HG02938 (cell line): ENCODE measurements at regions not wholly inside any gene's neighbourhood (a gene's known extent, or its start where the extent isn't known, plus 50 kb on each side); places are given as distances from the start of the nearest gene placed in this dataset.
"Not testable (repeated sequence)": the region's sequence is repeated elsewhere in the genome, so short reads cannot be mapped to it uniquely, and the experiment has no call there.

ENCODE experiments used
- ATAC-seq: cut with Tn5 transposase; IDR thresholded peaks from one replicate; pipeline ENCODE4 v1.9.1; 2021; ENCODE audit warnings: mild to moderate bottlenecking, moderate library complexity; ENCODE audit not compliant: unreplicated experiment

GRCh38 chr5:153211076-153211475 is 279.4 kb upstream of the GRIA1 start:
- no peak for ATAC-seq

- no peak for ATAC-seq
These were observed 278.0 kb upstream of the GRIA1 start for GRCh38 chr5:153212471-153212870.

GRCh38 chr5:153222936-153223335 is 267.5 kb upstream of the GRIA1 start:
- no peak for ATAC-seq

GRCh38 chr5:153223376-153223775 is 267.1 kb upstream of the GRIA1 start:
- no peak for ATAC-seq

- no peak for ATAC-seq
These were observed 265.8 kb upstream of the GRIA1 start for GRCh38 chr5:153224651-153225050.

- ATAC-seq: no peak
These were observed 256.5 kb upstream of the GRIA1 start for GRCh38 chr5:153233933-153234332.

- ATAC-seq: no peak
These were observed 254.2 kb upstream of the GRIA1 start for GRCh38 chr5:153236319-153236718.

GRCh38 chr5:153237671-153238332 is 252.7 kb upstream of the GRIA1 start:
- peak; percentile 95 for ATAC-seq

- no peak for ATAC-seq
These were observed 233.1 kb upstream of the GRIA1 start for GRCh38 chr5:153257381-153257780.

- no peak for ATAC-seq
These were observed 232.0 kb upstream of the GRIA1 start for GRCh38 chr5:153258469-153258868.

GRCh38 chr5:153267506-153267905 is 223.0 kb upstream of the GRIA1 start:
- no peak for ATAC-seq

GRCh38 chr5:153275695-153276094 is 214.8 kb upstream of the GRIA1 start:
- ATAC-seq: no peak

- no peak for ATAC-seq
These were observed 214.3 kb upstream of the GRIA1 start for GRCh38 chr5:153276151-153276550.

GRCh38 chr5:153296251-153296844 is 194.1 kb upstream of the GRIA1 start:
- ATAC-seq: not testable (repeated sequence)

GRCh38 chr5:153299891-153300290 is 190.6 kb upstream of the GRIA1 start:
- ATAC-seq: no peak

- no peak for ATAC-seq
These were observed 182.2 kb upstream of the GRIA1 start for GRCh38 chr5:153308282-153308681.

- ATAC-seq: no peak
These were observed 171.9 kb upstream of the GRIA1 start for GRCh38 chr5:153318556-153318955.

GRCh38 chr5:153321478-153321877 is 169.0 kb upstream of the GRIA1 start:
- ATAC-seq: no peak

- no peak for ATAC-seq
These were observed 150.3 kb upstream of the GRIA1 start for GRCh38 chr5:153340139-153340538.

- ATAC-seq: no peak
These were observed 149.7 kb upstream of the GRIA1 start for GRCh38 chr5:153340738-153341137.

- no peak for ATAC-seq
These were observed 148.0 kb upstream of the GRIA1 start for GRCh38 chr5:153342487-153342886.

GRCh38 chr5:153347611-153348010 is 142.9 kb upstream of the GRIA1 start:
- no peak for ATAC-seq
